ENCODE measurements at regions not wholly inside any gene's neighbourhood (a gene's known extent, or its start where the extent isn't known, plus 50 kb on each side); places are given as distances from the start of the nearest gene placed in this dataset.

DNA sequence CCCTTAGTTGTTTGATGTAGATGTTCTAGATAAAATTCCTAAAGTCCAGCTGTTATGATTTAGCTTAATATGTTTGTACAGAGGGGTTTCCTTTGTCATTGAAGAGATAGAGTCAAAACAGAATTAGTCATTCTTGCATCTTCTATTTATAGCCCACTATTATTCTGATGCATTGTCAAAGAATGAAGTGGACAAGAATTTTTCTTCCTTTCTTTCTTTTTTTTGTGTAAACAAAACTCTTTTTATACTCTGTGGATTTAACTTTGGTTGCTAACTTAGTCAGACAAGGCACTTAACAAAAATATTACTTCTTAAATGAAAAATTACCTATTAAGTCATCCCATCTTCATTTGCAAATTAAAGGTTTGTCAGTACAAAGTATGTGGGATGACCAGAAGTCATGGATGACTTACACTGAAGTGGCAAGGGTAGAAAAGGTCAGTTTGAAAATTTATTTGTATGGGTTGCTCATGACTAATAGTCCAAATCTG lies 215.6 kb upstream of the DDHD1 start (continued):
- TF ChIP-seq, protein P1, sequence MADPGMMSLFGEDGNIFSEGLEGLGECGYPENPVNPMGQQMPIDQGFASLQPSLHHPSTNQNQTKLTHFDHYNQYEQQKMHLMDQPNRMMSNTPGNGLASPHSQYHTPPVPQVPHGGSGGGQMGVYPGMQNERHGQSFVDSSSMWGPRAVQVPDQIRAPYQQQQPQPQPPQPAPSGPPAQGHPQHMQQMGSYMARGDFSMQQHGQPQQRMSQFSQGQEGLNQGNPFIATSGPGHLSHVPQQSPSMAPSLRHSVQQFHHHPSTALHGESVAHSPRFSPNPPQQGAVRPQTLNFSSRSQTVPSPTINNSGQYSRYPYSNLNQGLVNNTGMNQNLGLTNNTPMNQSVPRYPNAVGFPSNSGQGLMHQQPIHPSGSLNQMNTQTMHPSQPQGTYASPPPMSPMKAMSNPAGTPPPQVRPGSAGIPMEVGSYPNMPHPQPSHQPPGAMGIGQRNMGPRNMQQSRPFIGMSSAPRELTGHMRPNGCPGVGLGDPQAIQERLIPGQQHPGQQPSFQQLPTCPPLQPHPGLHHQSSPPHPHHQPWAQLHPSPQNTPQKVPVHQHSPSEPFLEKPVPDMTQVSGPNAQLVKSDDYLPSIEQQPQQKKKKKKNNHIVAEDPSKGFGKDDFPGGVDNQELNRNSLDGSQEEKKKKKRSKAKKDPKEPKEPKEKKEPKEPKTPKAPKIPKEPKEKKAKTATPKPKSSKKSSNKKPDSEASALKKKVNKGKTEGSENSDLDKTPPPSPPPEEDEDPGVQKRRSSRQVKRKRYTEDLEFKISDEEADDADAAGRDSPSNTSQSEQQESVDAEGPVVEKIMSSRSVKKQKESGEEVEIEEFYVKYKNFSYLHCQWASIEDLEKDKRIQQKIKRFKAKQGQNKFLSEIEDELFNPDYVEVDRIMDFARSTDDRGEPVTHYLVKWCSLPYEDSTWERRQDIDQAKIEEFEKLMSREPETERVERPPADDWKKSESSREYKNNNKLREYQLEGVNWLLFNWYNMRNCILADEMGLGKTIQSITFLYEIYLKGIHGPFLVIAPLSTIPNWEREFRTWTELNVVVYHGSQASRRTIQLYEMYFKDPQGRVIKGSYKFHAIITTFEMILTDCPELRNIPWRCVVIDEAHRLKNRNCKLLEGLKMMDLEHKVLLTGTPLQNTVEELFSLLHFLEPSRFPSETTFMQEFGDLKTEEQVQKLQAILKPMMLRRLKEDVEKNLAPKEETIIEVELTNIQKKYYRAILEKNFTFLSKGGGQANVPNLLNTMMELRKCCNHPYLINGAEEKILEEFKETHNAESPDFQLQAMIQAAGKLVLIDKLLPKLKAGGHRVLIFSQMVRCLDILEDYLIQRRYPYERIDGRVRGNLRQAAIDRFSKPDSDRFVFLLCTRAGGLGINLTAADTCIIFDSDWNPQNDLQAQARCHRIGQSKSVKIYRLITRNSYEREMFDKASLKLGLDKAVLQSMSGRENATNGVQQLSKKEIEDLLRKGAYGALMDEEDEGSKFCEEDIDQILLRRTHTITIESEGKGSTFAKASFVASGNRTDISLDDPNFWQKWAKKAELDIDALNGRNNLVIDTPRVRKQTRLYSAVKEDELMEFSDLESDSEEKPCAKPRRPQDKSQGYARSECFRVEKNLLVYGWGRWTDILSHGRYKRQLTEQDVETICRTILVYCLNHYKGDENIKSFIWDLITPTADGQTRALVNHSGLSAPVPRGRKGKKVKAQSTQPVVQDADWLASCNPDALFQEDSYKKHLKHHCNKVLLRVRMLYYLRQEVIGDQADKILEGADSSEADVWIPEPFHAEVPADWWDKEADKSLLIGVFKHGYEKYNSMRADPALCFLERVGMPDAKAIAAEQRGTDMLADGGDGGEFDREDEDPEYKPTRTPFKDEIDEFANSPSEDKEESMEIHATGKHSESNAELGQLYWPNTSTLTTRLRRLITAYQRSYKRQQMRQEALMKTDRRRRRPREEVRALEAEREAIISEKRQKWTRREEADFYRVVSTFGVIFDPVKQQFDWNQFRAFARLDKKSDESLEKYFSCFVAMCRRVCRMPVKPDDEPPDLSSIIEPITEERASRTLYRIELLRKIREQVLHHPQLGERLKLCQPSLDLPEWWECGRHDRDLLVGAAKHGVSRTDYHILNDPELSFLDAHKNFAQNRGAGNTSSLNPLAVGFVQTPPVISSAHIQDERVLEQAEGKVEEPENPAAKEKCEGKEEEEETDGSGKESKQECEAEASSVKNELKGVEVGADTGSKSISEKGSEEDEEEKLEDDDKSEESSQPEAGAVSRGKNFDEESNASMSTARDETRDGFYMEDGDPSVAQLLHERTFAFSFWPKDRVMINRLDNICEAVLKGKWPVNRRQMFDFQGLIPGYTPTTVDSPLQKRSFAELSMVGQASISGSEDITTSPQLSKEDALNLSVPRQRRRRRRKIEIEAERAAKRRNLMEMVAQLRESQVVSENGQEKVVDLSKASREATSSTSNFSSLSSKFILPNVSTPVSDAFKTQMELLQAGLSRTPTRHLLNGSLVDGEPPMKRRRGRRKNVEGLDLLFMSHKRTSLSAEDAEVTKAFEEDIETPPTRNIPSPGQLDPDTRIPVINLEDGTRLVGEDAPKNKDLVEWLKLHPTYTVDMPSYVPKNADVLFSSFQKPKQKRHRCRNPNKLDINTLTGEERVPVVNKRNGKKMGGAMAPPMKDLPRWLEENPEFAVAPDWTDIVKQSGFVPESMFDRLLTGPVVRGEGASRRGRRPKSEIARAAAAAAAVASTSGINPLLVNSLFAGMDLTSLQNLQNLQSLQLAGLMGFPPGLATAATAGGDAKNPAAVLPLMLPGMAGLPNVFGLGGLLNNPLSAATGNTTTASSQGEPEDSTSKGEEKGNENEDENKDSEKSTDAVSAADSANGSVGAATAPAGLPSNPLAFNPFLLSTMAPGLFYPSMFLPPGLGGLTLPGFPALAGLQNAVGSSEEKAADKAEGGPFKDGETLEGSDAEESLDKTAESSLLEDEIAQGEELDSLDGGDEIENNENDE (IDR thresholded peaks at IDR 0.05; ENCODE audit: insufficient replicate concordance, low read length), result no peak
- TF ChIP-seq SRF (IDR thresholded peaks at IDR 0.05; ENCODE audit: low read depth, low read length) (no peak), BCL11A (IDR thresholded peaks at IDR 0.05; ENCODE audit: low read depth in 2 of 2, low read length in 2 of 2) (no peak), SUZ12 (IDR thresholded peaks at IDR 0.05; ENCODE audit: low read length) (no peak)

Measured in H1 (cell line).